Lung (tissue), 11 donors: ENCODE measurements at regions not wholly inside any gene's neighbourhood (a gene's known extent, or its start where the extent isn't known, plus 50 kb on each side); places are given as distances from the start of the nearest gene placed in this dataset.

Experiments used
- ATAC-seq: fragments of 200-7000 bp; cut with Tn5 transposase; one replicate; pipeline ENCODE4 v1.9.1; 2020; ENCODE audit warnings: moderate number of reproducible peaks; ENCODE audit not compliant: insufficient read depth, low FRiP score
- DNase-seq, 3 donors: peaks; one replicate each; pipeline ENCODE4 v3.0.0-alpha.2; 2013 to 2017
- H3K27ac ChIP-seq, 2 donors: one replicate each; pipeline ENCODE4 v1.5.1; 2013; ENCODE audit warnings: mild to moderate bottlenecking in 2 of 2, moderate library complexity in 2 of 2, control low read depth in 1 of 2, inconsistent platforms in 1 of 2, low read depth in 1 of 2, low read length in 1 of 2
- H3K27me3 ChIP-seq, 3 donors: one replicate each; pipeline ENCODE4 v1.5.1; 2013; ENCODE audit warnings: low read length in 2 of 3; ENCODE audit not compliant: control insufficient read depth in 3 of 3, insufficient read depth in 3 of 3
- H3K36me3 ChIP-seq, 4 donors: one replicate each; pipeline ENCODE4 v1.5.1; 2013; ENCODE audit warnings: low read length in 4 of 4, mild to moderate bottlenecking in 1 of 4, moderate library complexity in 1 of 4; ENCODE audit not compliant: control insufficient read depth in 4 of 4, insufficient read depth in 4 of 4
- H3K4me1 ChIP-seq, 5 donors: one replicate each; pipeline ENCODE4 v1.5.1; 2013; ENCODE audit warnings: low read length in 5 of 5, mild to moderate bottlenecking in 2 of 5, moderate library complexity in 1 of 5; ENCODE audit not compliant: control insufficient read depth in 5 of 5, insufficient read depth in 5 of 5
- H3K4me3 ChIP-seq: one replicate; pipeline ENCODE4 v1.5.1; 2013; ENCODE audit warnings: mild to moderate bottlenecking, control low read depth, moderate library complexity
- H3K9ac ChIP-seq, 2 donors: one replicate each; pipeline ENCODE4 v1.5.1; 2013; ENCODE audit warnings: low read length in 2 of 2, control low read depth in 1 of 2; ENCODE audit not compliant: insufficient read depth in 1 of 2
- H3K9me3 ChIP-seq, 4 donors: one replicate each; pipeline ENCODE4 v1.5.1; 2013; ENCODE audit warnings: low read length in 3 of 4, mild to moderate bottlenecking in 1 of 4, moderate library complexity in 1 of 4; ENCODE audit not compliant: control insufficient read depth in 4 of 4, insufficient read depth in 3 of 4
- CTCF ChIP-seq: IDR thresholded peaks from 2 replicates; pipeline ENCODE4 v1.5.1; 2012; ENCODE audit warnings: mild to moderate bottlenecking; ENCODE audit errors: control extremely low read depth, extremely low read depth
- WGBS, 2 donors: extraction: QIAGEN DNeasy Blood & Tissue Kit; methylation state at CpG; one replicate each; pipeline ENCODE4 v1.1.7; 2013; 5-methylcytosine and 5-hydroxymethylcytosine counted together
- donor health status: control.
- donor health status: control.
- donor health status: Bipolar disorder and iron deficiency.
- donor health status: healthy.
- donor health status: DM: yes; HTN: yes; CAD: no.

GRCh38 chr9:78539904-78540303 lies 243.0 kb downstream of the PSAT1 start:
- DNase-seq = no peak
- no peak for TF ChIP-seq CTCF
- Histone ChIP-seq H3K4me1 (no peaks in the 10 kb centered on the region), H3K9ac (no peak overlapping the region), H3K36me3 (no peaks in the 10 kb centered on the region), H3K27ac (no peak overlapping the region), H3K27me3 (no peaks in the 10 kb centered on the region), H3K4me3 (no peak overlapping the region), H3K9me3 (no peaks in the 10 kb centered on the region)
- 37 to 51% methylated on average over 2 of the region's 2 CpGs for WGBS, 2 donors
- no peak for ATAC-seq

- 83 to 85% methylated on average over 9 of the region's 9 CpGs for WGBS, 2 donors
- H3K9ac ChIP-seq = no peak overlapping the region
- DNase-seq (no peak), ATAC-seq (no peak)
- no peak for TF ChIP-seq CTCF
- H3K9me3 ChIP-seq = no peaks in the 10 kb centered on the region
- H3K4me1 ChIP-seq = no peaks in the 10 kb centered on the region
- H3K4me3 ChIP-seq = no peak overlapping the region
- no peaks in the 10 kb centered on the region for H3K27me3 ChIP-seq
- H3K27ac ChIP-seq = no peak overlapping the region
- no peaks in the 10 kb centered on the region for H3K36me3 ChIP-seq
These were observed 245.0 kb downstream of the PSAT1 start for GRCh38 chr9:78541868-78542443.

GRCh38 chr9:78542491-78543181 lies 245.7 kb downstream of the PSAT1 start:
- DNase-seq (peak in 1 of 3 donors; percentile 7), ATAC-seq (no peak)
- WGBS, 2 donors = 70 to 83% methylated on average over 14 of the region's 14 CpGs
- Histone ChIP-seq H3K9ac (no peak overlapping the region), H3K4me3 (no peak overlapping the region), H3K36me3 (no peaks in the 10 kb centered on the region), H3K9me3 (no peaks in the 10 kb centered on the region), H3K27me3 (no peaks in the 10 kb centered on the region), H3K27ac (no peak overlapping the region), H3K4me1 (no peaks in the 10 kb centered on the region)
- no peak for TF ChIP-seq CTCF
